ENCODE measurements at regions not wholly inside any gene's neighbourhood (a gene's known extent, or its start where the extent isn't known, plus 50 kb on each side); places are given as distances from the start of the nearest gene placed in this dataset.

- TF ChIP-seq CTCF (IDR thresholded peaks at IDR 0.05; ENCODE audit: low read depth, low read length, missing input control): no peak
- no peak for TF ChIP-seq GABPA (IDR thresholded peaks at IDR 0.05 in 1 of 2, conservative IDR thresholded peaks at IDR 0.05 in 1 of 2)
- TF ChIP-seq REST (IDR thresholded peaks at IDR 0.05): no peak
- no peak for TF ChIP-seq TAF1 (conservative IDR thresholded peaks at IDR 0.05)
- no peak for TF ChIP-seq EGR1 (IDR thresholded peaks at IDR 0.05; ENCODE audit: low read depth in 2 of 2)
- TF ChIP-seq ZBTB33 (IDR thresholded peaks at IDR 0.05): no peak
- TF ChIP-seq RAD21 (IDR thresholded peaks at IDR 0.05): no peak
- TF ChIP-seq YY1 (IDR thresholded peaks at IDR 0.05): no peak
Measured at GRCh38 chr5:124996023-124996763, 249.8 kb upstream of the ZNF608 start.

Measured in liver (tissue), 3 donors.